OCI-LY7 (cell line): ENCODE measurements at regions not wholly inside any gene's neighbourhood (a gene's known extent, or its start where the extent isn't known, plus 50 kb on each side); places are given as distances from the start of the nearest gene placed in this dataset.

ENCODE experiments used
- BruUV-seq: library from RNA; stranded (reverse); fragments of 400-500 nt; replicated peaks from 2 replicates; lab custom pipeline; 2021; lab: Mats Ljungman, UMichigan
- CTCF ChIA-PET: fragments of 300-600 bp; sonication (Branson Sonifier 250); formaldehyde crosslinking; loops from one replicate; lab custom pipeline; 2022; ENCODE audit warnings: antibody characterized with exemption; ENCODE audit not compliant: unreplicated experiment; lab: Charles Lee
- POLR2A ChIA-PET: fragments of 300-600 bp; sonication (Branson Sonifier 250); formaldehyde crosslinking; loops from one replicate; lab custom pipeline; 2022; ENCODE audit warnings: antibody characterized with exemption; lab: Charles Lee
- DNase-seq: peaks from one replicate; pipeline ENCODE4 v3.0.0-alpha.2; 2015; ENCODE audit warnings: low spot score
- H2AFZ ChIP-seq: fragments of 200-600 bp; sonication (generic), shearing (Covaris generic); 2 replicates; pipeline ENCODE4 v1.6.1; 2014; ENCODE audit warnings: mild to moderate bottlenecking, antibody characterized with exemption, low read length, moderate library complexity
- H3K27ac ChIP-seq: fragments of 200-600 bp; sonication (generic); 2 replicates; pipeline ENCODE4 v1.5.1; 2014; ENCODE audit warnings: mixed run types, low read depth, mild to moderate bottlenecking, moderate library complexity, low read length, inconsistent platforms; ENCODE audit not compliant: poor library complexity, severe bottlenecking
- H3K36me3 ChIP-seq: fragments of 200-600 bp; sonication (generic); 2 replicates; pipeline ENCODE4 v1.6.1; 2014; ENCODE audit warnings: mild to moderate bottlenecking, antibody characterized with exemption, low read length, moderate library complexity, mixed read lengths; ENCODE audit not compliant: insufficient read depth
- H3K4me1 ChIP-seq: fragments of 200-600 bp; sonication (generic); 2 replicates; pipeline ENCODE4 v1.5.1; 2014; ENCODE audit warnings: mild to moderate bottlenecking, low read length; ENCODE audit not compliant: insufficient read depth, poor library complexity, severe bottlenecking
- H3K4me2 ChIP-seq: fragments of 200-600 bp; sonication (generic); 2 replicates; pipeline ENCODE4 v1.6.1; 2014; ENCODE audit warnings: mild to moderate bottlenecking, low read length
- H3K4me3 ChIP-seq: fragments of 200-600 bp; sonication (generic); 2 replicates; pipeline ENCODE4 v1.5.1; 2014; ENCODE audit warnings: mild to moderate bottlenecking, low read depth, low read length; ENCODE audit not compliant: poor library complexity, severe bottlenecking
- H3K79me2 ChIP-seq: fragments of 200-600 bp; sonication (generic); 2 replicates; pipeline ENCODE4 v1.6.1; 2016; ENCODE audit warnings: low read depth, mild to moderate bottlenecking, low read length, moderate library complexity, mixed read lengths; ENCODE audit not compliant: insufficient read depth
- H3K9me2 ChIP-seq: fragments of 200-600 bp; sonication (generic); 2 replicates; pipeline ENCODE4 v1.6.1; 2016; ENCODE audit warnings: mild to moderate bottlenecking, low read length, mixed read lengths; ENCODE audit not compliant: insufficient read depth
- H3K9me3 ChIP-seq: fragments of 200-600 bp; sonication (generic); 2 replicates; pipeline ENCODE4 v1.6.1; 2014; ENCODE audit warnings: mild to moderate bottlenecking, mixed run types, low read length, mixed read lengths
- H4K20me1 ChIP-seq: fragments of 200-600 bp; sonication (generic); 2 replicates; pipeline ENCODE4 v1.6.1; 2014; ENCODE audit warnings: mild to moderate bottlenecking, antibody characterized with exemption, low read length, moderate library complexity, mixed read lengths; ENCODE audit not compliant: insufficient read depth
- EZH2phosphoT487 ChIP-seq: fragments of 200-600 bp; sonication (generic); IDR thresholded peaks from 2 replicates; pipeline ENCODE4 v1.6.1; 2018; ENCODE audit warnings: low read depth, borderline replicate concordance, mild to moderate bottlenecking, mixed run types, antibody characterized with exemption, low read length, moderate library complexity, mixed read lengths
- intact Hi-C: fragments of 100-400 bp; cut with micrococcal nuclease; formaldehyde crosslinking; loops from one replicate; pipeline ENCODE4 v1.10.0; 2022; ENCODE audit not compliant: unreplicated experiment
- TF ChIP-seq, protein P1 (sequence below): fragments of 200-600 bp; sonication (generic); conservative IDR thresholded peaks from 2 replicates; pipeline ENCODE4 v1.5.1; 2014; ENCODE audit warnings: mild to moderate bottlenecking, antibody characterized with exemption, low read length, moderate library complexity, mixed read lengths

- POLR2A ChIA-PET = no interaction called here
- CTCF ChIA-PET = no interaction called here
- Histone ChIP-seq H3K4me3 (no peak overlapping the region), H3K4me1 (no peaks in the 10 kb centered on the region), H2AFZ (no peak overlapping the region), H3K79me2 (no peaks in the 10 kb centered on the region), H3K4me2 (no peak overlapping the region), H3K9me3 (no peaks in the 10 kb centered on the region), H3K27ac (no peak overlapping the region), H3K9me2 (no peaks in the 10 kb centered on the region), H4K20me1 (no peaks in the 10 kb centered on the region), H3K36me3 (no peaks in the 10 kb centered on the region)
- no peak for TF ChIP-seq EZH2phosphoT487
- TF ChIP-seq, protein P1, sequence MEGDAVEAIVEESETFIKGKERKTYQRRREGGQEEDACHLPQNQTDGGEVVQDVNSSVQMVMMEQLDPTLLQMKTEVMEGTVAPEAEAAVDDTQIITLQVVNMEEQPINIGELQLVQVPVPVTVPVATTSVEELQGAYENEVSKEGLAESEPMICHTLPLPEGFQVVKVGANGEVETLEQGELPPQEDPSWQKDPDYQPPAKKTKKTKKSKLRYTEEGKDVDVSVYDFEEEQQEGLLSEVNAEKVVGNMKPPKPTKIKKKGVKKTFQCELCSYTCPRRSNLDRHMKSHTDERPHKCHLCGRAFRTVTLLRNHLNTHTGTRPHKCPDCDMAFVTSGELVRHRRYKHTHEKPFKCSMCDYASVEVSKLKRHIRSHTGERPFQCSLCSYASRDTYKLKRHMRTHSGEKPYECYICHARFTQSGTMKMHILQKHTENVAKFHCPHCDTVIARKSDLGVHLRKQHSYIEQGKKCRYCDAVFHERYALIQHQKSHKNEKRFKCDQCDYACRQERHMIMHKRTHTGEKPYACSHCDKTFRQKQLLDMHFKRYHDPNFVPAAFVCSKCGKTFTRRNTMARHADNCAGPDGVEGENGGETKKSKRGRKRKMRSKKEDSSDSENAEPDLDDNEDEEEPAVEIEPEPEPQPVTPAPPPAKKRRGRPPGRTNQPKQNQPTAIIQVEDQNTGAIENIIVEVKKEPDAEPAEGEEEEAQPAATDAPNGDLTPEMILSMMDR = no peak
- intact Hi-C loops = no loop called here
- DNase-seq = no peak
- BruUV-seq = no TSS peak
Observed at GRCh38 chr15:95132774-95133173, 901.4 kb downstream of the MCTP2 start.

- no peak overlapping the region for H3K4me2 ChIP-seq
- H3K9me3 ChIP-seq = no peaks in the 10 kb centered on the region
- no peak for TF ChIP-seq EZH2phosphoT487
- TF ChIP-seq, protein P1 = no peak
- ChIA-PET CTCF (no interaction called here), POLR2A (interaction anchor here (1.0 kb wide), 1 partner anchor 918 kb away, joined by 3 read pairs; no protein-coding TSS in a partner anchor)
- no peaks in the 10 kb centered on the region for H3K36me3 ChIP-seq
- no peak for DNase-seq
- no peaks in the 10 kb centered on the region for H3K79me2 ChIP-seq
- H4K20me1 ChIP-seq = no peaks in the 10 kb centered on the region
- H3K27ac ChIP-seq = no peak overlapping the region
- no peaks in the 10 kb centered on the region for H3K9me2 ChIP-seq
- no peaks in the 10 kb centered on the region for H3K4me1 ChIP-seq
- no peak overlapping the region for H3K4me3 ChIP-seq
- H2AFZ ChIP-seq = no peak overlapping the region
- no TSS peak for BruUV-seq
- intact Hi-C loops = no loop called here
Observed at GRCh38 chr15:95134431-95135110, 903.2 kb downstream of the MCTP2 start.

- Histone ChIP-seq H3K9me2 (no peaks in the 10 kb centered on the region), H3K79me2 (no peaks in the 10 kb centered on the region), H3K27ac (no peak overlapping the region), H2AFZ (no peak overlapping the region), H3K4me2 (no peak overlapping the region), H3K9me3 (no peaks in the 10 kb centered on the region), H4K20me1 (no peaks in the 10 kb centered on the region), H3K36me3 (no peaks in the 10 kb centered on the region), H3K4me1 (no peaks in the 10 kb centered on the region), H3K4me3 (no peak overlapping the region)
- BruUV-seq = no TSS peak
- intact Hi-C loops = no loop called here
- DNase-seq = no peak
- no peak for TF ChIP-seq EZH2phosphoT487
- TF ChIP-seq, protein P1 = no peak
- ChIA-PET CTCF (no interaction called here), POLR2A (interaction anchor here (0.6 kb wide), 1 partner anchor 309 kb away, joined by 3 read pairs; no protein-coding TSS in a partner anchor)
Observed at GRCh38 chr15:95138604-95139270, 907.4 kb downstream of the MCTP2 start.
